ENCODE measurements at regions not wholly inside any gene's neighbourhood (a gene's known extent, or its start where the extent isn't known, plus 50 kb on each side); places are given as distances from the start of the nearest gene placed in this dataset.

DNA sequence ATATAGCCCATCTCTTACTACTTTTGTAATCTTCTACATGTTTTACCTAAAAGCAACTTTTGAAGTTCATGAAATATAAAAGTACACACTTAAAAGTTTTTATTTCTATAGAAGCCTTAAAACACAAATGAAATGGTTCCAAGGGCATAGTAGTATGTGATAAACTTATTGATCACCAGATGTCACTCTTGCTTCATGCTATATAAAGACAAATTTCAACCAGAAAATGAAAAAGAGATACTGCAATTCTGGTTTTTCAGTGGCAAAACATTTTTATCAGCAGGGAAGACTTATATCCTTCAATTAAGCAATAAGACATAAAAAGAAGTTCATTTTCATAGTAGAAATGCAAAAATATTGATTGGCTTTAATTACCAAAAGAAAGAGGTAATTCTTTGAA, 69.4 kb upstream of the FBXL17 start:
- TF ChIP-seq CTCF (IDR thresholded peaks at IDR 0.05; ENCODE audit: insufficient read depth, low read depth, low read length) (no peak), EZH2 (IDR thresholded peaks at IDR 0.05; ENCODE audit: insufficient read depth, low read length) (no peak)

Data from astrocyte (in vitro differentiated cells and primary cell).